ENCODE measurements at regions not wholly inside any gene's neighbourhood (a gene's known extent, or its start where the extent isn't known, plus 50 kb on each side); places are given as distances from the start of the nearest gene placed in this dataset.

GRCh38 chr18:33517950-33518349, 60.1 kb upstream of the ASXL3 start:
- FAIRE-seq: no peak

- FAIRE-seq: no peak
Measured at GRCh38 chr18:33513027-33513426, 65.0 kb upstream of the ASXL3 start.

GRCh38 chr18:33507019-33507418, 66.5 kb upstream of the CCDC178 start:
- FAIRE-seq: no peak

DNA sequence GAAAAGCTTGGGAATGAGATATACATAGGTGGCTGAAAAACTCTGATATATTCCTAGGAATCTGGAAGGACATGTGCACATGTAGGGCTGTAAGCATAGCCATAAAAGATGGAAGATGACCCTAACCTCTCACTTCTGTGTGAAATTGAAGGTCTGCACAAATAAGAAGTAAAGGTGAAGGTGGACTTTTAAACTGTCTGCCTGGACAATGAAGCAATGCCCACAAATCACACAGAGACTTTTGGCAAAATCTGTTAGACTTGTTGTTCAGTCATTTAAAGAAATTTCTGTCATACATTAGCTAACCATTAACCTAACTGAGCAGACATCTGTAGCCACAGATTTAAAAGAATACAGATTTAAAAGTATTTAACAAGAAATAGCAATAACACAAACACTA, 65.3 kb upstream of the CCDC178 start:
- FAIRE-seq: no peak

GRCh38 chr18:33505297-33505696, 64.8 kb upstream of the CCDC178 start:
- FAIRE-seq: no peak

DNA sequence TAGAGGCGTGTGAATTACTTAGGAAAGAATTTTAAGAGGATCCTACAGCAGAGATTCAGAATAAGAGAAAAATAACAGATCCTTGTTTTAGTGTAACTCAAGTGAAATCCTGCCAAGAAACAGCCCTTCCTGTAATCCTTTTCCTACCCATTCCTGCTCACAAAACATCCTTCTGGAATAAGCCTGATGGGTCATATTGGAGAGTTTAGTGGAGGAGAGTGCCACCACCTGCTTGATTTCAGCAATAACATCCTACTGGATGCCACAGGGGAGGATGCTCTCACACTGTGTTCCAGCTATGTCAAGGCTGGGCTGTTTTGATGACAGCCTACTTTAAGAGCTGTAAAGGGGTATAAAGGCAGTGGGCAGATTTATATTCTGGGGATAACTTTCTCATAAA, 54.8 kb upstream of the CCDC178 start:
- peak; percentile 44 for FAIRE-seq
